ENCODE measurements at regions not wholly inside any gene's neighbourhood (a gene's known extent, or its start where the extent isn't known, plus 50 kb on each side); places are given as distances from the start of the nearest gene placed in this dataset.

GRCh38 chrX:25640276-25640675 lies 497.9 kb upstream of the MAGEB18 start (continued):
- TF ChIP-seq PRPF4 (IDR thresholded peaks at IDR 0.05; ENCODE audit: insufficient read depth, low read depth, low read length, poor library complexity, severe bottlenecking) = no peak
- TF ChIP-seq RBM34 (IDR thresholded peaks at IDR 0.05; ENCODE audit: borderline replicate concordance, insufficient read depth, low read length) = no peak

GRCh38 chrX:25646156-25646555 lies 492.0 kb upstream of the MAGEB18 start:
- WGBS (ENCODE audit: insufficient coverage, low coverage, missing lambda C conversion rate) = 0% methylated on average over 4 of the region's 21 CpGs
- Histone ChIP-seq H3K4me3 (no peak overlapping the region), H3K27me3 (ENCODE audit: control insufficient read depth in 2 of 2, insufficient read depth in 2 of 2, low read length in 2 of 2) (no peaks in the 10 kb centered on the region), H3K9ac (ENCODE audit: insufficient read depth in 1 of 2, low read depth in 2 of 2, low read length in 2 of 2) (no peak overlapping the region), H3K27ac (ENCODE audit: extremely low read depth, low read depth, low read length) (no peak overlapping the region), H2AFZ (ENCODE audit: low read depth, low read length) (no peak overlapping the region), H3K79me2 (ENCODE audit: control insufficient read depth, insufficient read depth, low read length) (no peaks in the 10 kb centered on the region), H3K4me2 (ENCODE audit: insufficient read depth, low read length) (no peak overlapping the region), H3K9me1 (ENCODE audit: control insufficient read depth, insufficient read depth, low read length) (no peaks in the 10 kb centered on the region), H4K20me1 (replicated peaks; ENCODE audit: control insufficient read depth, insufficient read depth, low read length) (no peaks in the 10 kb centered on the region), H3K4me1 (replicated peaks in 1 of 2; ENCODE audit: control insufficient read depth in 2 of 2, insufficient read depth in 2 of 2, low read length in 2 of 2) (no peaks in the 10 kb centered on the region), H3K9me3 (replicated peaks; ENCODE audit: control insufficient read depth, insufficient read depth, low read depth, low read length) (no peaks in the 10 kb centered on the region), H3K36me3 (ENCODE audit: control insufficient read depth, insufficient read depth, low read length) (no peaks in the 10 kb centered on the region)
- POLR2A ChIA-PET = no interaction called here
- intact Hi-C loops (cut with micrococcal nuclease) (no loop called here), in situ Hi-C loops (cut with MboI) (no loop called here)
- ATAC-seq (no peak), DNase-seq (ENCODE audit: extremely low read depth in 1 of 4, low spot score in 3 of 4) (no peak), FAIRE-seq (no peak)
- CTCF ChIA-PET (ENCODE audit: low intra/inter-chr PET ratio) = no interaction called here
- BruUV-seq (replicated peaks) = no TSS peak
- TF ChIP-seq PML (IDR thresholded peaks at IDR 0.05; ENCODE audit: low read length) = no peak
- no peak for TF ChIP-seq SOX6 (IDR thresholded peaks at IDR 0.05)
- no peak for TF ChIP-seq ESRRA (IDR thresholded peaks at IDR 0.05; ENCODE audit: borderline replicate concordance, low read depth)
- TF ChIP-seq XRCC3 (IDR thresholded peaks at IDR 0.05) = no peak
- no peak for TF ChIP-seq CBX1 (IDR thresholded peaks at IDR 0.05; ENCODE audit: low read depth)
- no peak for TF ChIP-seq SUPT5H (IDR thresholded peaks at IDR 0.05)
- TF ChIP-seq SETDB1 (IDR thresholded peaks at IDR 0.05; ENCODE audit: low read length) = no peak
- TF ChIP-seq KLF16 (IDR thresholded peaks at IDR 0.05) = no peak
- TF ChIP-seq SIN3A (IDR thresholded peaks at IDR 0.05; ENCODE audit: borderline replicate concordance in 2 of 2, control insufficient read depth in 1 of 2, low read depth in 2 of 2, low read length in 2 of 2) = no peak
- no peak for TF ChIP-seq EHMT2 (IDR thresholded peaks at IDR 0.05)
- TF ChIP-seq CEBPG (CRISPR knock-in tag; IDR thresholded peaks at IDR 0.05) = no peak
- no peak for TF ChIP-seq CEBPG (tag; conservative IDR thresholded peaks at IDR 0.05 in 1 of 2, IDR thresholded peaks at IDR 0.05 in 1 of 2)
- TF ChIP-seq ZNF384 (IDR thresholded peaks at IDR 0.05; ENCODE audit: low read depth, low read length) = no peak
- TF ChIP-seq STAT6 (CRISPR knock-in tag; IDR thresholded peaks at IDR 0.05) = no peak
- no peak for TF ChIP-seq ZNF740 (CRISPR knock-in tag; IDR thresholded peaks at IDR 0.05)
- no peak for TF ChIP-seq ZNF740 (tag; IDR thresholded peaks at IDR 0.05)
- no peak for TF ChIP-seq ZBTB43 (CRISPR knock-in tag; IDR thresholded peaks at IDR 0.05)

Data from K562 (cell line).